Endodermal cell (in vitro differentiated cells): ENCODE measurements at regions not wholly inside any gene's neighbourhood (a gene's known extent, or its start where the extent isn't known, plus 50 kb on each side); places are given as distances from the start of the nearest gene placed in this dataset.

Experiments
- DNase-seq: peaks from one replicate; pipeline ENCODE4 v3.0.0-alpha.2; 2017
- H3K27ac ChIP-seq: 2 replicates; pipeline ENCODE4 v1.5.1; 2013; ENCODE audit warnings: mild to moderate bottlenecking, low read depth, low read length, moderate library complexity
- H3K27me3 ChIP-seq: 2 replicates; pipeline ENCODE4 v1.6.1; 2013; ENCODE audit warnings: mild to moderate bottlenecking, low read length, moderate library complexity; ENCODE audit not compliant: insufficient read depth, control insufficient read depth, poor library complexity, severe bottlenecking
- H3K36me3 ChIP-seq: 2 replicates; pipeline ENCODE4 v1.7.0; 2013; ENCODE audit warnings: mild to moderate bottlenecking, low read length, moderate library complexity; ENCODE audit not compliant: control insufficient read depth, insufficient read depth
- H3K4me1 ChIP-seq: one replicate; pipeline ENCODE4 v1.7.0; 2013; ENCODE audit warnings: low read length; ENCODE audit not compliant: control insufficient read depth, insufficient read depth
- H3K4me3 ChIP-seq: 2 replicates; pipeline ENCODE4 v1.5.1; 2013; ENCODE audit warnings: mild to moderate bottlenecking, low read length, moderate library complexity
- H3K9ac ChIP-seq: 2 replicates; pipeline ENCODE4 v1.6.1; 2013; ENCODE audit warnings: mild to moderate bottlenecking, low read length, moderate library complexity; ENCODE audit not compliant: poor library complexity, severe bottlenecking; ENCODE audit errors: extremely low read depth
- H3K9me3 ChIP-seq: 2 replicates; pipeline ENCODE4 v1.6.1; 2013; ENCODE audit warnings: mild to moderate bottlenecking, low read length, moderate library complexity; ENCODE audit not compliant: control insufficient read depth
- H3K27ac Mint-ChIP-seq: 2 replicates; pipeline ENCODE4 v1.8.0; 2020; ENCODE audit warnings: mixed read lengths
- H3K27me3 Mint-ChIP-seq: 2 replicates; pipeline ENCODE4 v1.8.0; 2021; ENCODE audit warnings: mild to moderate bottlenecking, mixed read lengths; ENCODE audit not compliant: insufficient read depth
- H3K36me3 Mint-ChIP-seq: 2 replicates; pipeline ENCODE4 v1.8.0; 2020; ENCODE audit warnings: low read depth, mixed read lengths
- H3K4me1 Mint-ChIP-seq: 2 replicates; pipeline ENCODE4 v1.8.0; 2020; ENCODE audit warnings: mixed read lengths
- H3K4me3 Mint-ChIP-seq: 2 replicates; pipeline ENCODE4 v1.8.0; 2020; ENCODE audit warnings: mild to moderate bottlenecking, moderate library complexity, mixed read lengths
- H3K9me3 Mint-ChIP-seq: 2 replicates; pipeline ENCODE4 v1.8.0; 2020; ENCODE audit warnings: mild to moderate bottlenecking, mixed read lengths
- WGBS, 2 experiments: methylation state at CpG; one replicate each; pipeline versions ENCODE4 v1.1.5 to v1.1.7; 2013; ENCODE audit warnings: missing lambda C conversion rate in 2 of 2, mixed read lengths in 1 of 2; ENCODE audit not compliant: insufficient coverage in 1 of 2, insufficient read length in 1 of 2; 5-methylcytosine and 5-hydroxymethylcytosine counted together
- TF ChIP-seq, protein P1 (sequence below): fragments of 200-600 bp; sonication (generic); conservative IDR thresholded peaks from 2 replicates; pipeline ENCODE4 v1.5.0; 2021; ENCODE audit warnings: antibody characterized with exemption, mild to moderate bottlenecking

DNA sequence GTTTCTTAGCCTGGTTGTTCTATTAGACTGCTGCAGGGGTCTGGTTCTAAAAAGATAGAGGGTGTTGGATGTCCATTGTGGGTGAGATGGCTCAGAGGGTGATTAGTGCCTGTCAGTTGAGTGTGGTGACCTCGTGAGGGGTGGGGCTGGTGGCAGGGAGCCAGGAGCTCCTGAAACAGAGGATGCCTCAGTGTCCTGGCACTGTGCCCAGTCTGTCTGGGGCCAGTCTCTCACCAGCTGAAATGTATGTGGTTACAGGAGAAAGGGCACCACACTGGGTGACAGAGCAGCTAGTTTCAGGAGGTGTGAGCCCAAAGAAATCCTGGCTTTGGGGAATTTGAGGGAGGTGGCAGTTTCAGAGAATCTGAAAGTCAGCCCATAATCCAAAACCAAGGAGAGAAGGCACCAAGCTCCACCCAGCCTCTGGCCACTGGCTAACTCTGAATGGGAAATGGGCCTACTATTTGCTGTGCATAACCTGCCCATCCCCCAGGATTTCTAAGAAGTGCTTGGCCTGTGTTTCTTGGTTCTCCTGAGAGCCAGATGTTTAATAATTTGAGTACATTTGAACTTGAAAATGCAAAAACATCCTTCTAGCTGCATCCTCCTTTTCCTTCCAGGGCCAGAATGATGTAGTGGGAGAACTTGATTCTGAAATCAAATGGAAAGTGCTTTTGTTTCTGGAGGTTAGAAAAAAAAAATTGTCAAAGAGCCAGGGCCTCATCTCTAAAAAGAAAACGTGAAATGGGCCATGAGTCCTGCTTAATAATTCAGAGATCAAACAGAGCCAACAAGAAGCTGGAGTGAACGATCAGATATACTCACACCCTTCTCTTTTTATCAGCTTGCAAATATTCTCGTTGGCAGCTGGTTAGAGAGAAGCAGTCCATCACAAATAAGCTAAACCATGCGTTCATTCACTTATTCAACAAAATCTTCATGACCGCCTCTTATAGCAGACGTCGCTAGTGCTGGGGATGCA, 92.3 kb downstream of the B3GNT2 start:
- H3K9me3 ChIP-seq: peaks cover 29% of the 10 kb centered on the region
- Mint-ChIP-seq H3K4me3 (no peak overlapping the region), H3K4me1 (peaks cover under 1% of the 10 kb centered on the region), H3K9me3 (peaks cover 38% of the 10 kb centered on the region), H3K27me3 (no peaks in the 10 kb centered on the region), H3K27ac (no peak overlapping the region), H3K36me3 (peaks cover 11% of the 10 kb centered on the region)
- no peaks in the 10 kb centered on the region for H3K27me3 ChIP-seq
- DNase-seq: no peak
- no peak overlapping the region for H3K9ac ChIP-seq
- H3K27ac ChIP-seq: no peak overlapping the region
- WGBS, 2 experiments: 83 to 94% methylated on average over 7 to 8 of the region's 8 CpGs
- TF ChIP-seq, protein P1, sequence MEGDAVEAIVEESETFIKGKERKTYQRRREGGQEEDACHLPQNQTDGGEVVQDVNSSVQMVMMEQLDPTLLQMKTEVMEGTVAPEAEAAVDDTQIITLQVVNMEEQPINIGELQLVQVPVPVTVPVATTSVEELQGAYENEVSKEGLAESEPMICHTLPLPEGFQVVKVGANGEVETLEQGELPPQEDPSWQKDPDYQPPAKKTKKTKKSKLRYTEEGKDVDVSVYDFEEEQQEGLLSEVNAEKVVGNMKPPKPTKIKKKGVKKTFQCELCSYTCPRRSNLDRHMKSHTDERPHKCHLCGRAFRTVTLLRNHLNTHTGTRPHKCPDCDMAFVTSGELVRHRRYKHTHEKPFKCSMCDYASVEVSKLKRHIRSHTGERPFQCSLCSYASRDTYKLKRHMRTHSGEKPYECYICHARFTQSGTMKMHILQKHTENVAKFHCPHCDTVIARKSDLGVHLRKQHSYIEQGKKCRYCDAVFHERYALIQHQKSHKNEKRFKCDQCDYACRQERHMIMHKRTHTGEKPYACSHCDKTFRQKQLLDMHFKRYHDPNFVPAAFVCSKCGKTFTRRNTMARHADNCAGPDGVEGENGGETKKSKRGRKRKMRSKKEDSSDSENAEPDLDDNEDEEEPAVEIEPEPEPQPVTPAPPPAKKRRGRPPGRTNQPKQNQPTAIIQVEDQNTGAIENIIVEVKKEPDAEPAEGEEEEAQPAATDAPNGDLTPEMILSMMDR: no peak
- no peaks in the 10 kb centered on the region for H3K36me3 ChIP-seq
- H3K4me1 ChIP-seq: no peaks in the 10 kb centered on the region
- H3K4me3 ChIP-seq: no peak overlapping the region

DNA sequence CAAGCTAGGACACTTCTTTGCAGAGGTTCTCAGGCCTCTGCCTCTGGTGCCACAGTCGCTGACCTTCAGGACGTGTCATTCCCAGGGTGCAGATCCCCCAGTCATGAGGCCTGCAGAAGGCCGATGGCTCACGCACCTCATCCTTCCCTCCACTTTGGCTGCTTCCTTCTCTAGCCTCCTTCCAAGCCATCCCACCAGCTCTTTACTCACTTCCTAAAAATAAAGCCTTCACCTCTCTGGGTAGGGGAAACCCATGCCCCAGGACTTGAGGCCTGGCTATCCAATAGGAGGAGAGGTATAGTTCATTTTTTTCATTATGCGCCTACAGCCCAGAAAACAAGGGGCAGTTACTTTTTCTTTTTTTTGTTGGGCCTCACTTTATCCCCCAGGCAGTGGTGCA, 91.4 kb downstream of the B3GNT2 start:
- no peak overlapping the region for H3K27ac Mint-ChIP-seq
- Histone ChIP-seq H3K9ac (no peak overlapping the region), H3K27me3 (no peaks in the 10 kb centered on the region), H3K4me3 (no peak overlapping the region), H3K4me1 (no peaks in the 10 kb centered on the region), H3K36me3 (no peaks in the 10 kb centered on the region), H3K9me3 (peaks cover 38% of the 10 kb centered on the region), H3K27ac (no peak overlapping the region)
- H3K4me3 Mint-ChIP-seq: no peak overlapping the region
- peaks cover 43% of the 10 kb centered on the region for H3K9me3 Mint-ChIP-seq
- DNase-seq: no peak
- peaks cover 11% of the 10 kb centered on the region for H3K36me3 Mint-ChIP-seq
- TF ChIP-seq, protein P1: no peak
- H3K4me1 Mint-ChIP-seq: no peaks in the 10 kb centered on the region
- 95 to 100% methylated on average over 3 to 5 of the region's 5 CpGs for WGBS, 2 experiments
- H3K27me3 Mint-ChIP-seq: no peaks in the 10 kb centered on the region

DNA sequence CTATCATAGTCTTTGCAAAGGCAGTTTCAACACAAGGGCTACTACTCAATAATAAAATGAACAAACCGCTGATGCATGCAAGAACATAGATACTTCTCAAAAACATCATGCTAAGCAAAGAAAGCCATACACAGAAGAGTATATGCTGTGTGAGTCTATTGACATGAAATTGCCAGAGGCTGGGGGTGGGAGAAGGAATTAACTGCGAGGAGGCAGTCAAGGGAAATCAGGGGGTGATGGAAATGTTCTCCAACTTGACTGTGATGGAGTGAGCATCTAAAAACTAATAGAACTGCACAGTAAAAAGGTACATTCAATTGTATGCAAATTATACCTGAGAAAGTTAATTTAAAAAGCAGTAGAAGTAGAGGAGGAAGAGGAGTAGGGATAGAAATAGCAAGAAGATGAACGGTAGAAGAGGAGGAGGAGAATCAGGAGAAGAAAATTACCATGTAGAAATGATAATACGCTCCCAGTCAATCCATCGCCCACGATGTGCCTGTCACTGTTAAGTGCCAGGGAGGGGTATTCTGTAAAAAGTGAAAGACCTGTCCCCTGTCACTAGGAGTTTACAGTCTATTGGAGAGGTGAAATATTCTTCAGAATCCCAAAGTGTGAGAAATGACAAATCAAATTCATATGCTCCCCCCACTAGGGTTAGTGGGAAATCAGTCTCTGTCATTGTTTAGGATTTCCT, 90.3 kb downstream of the B3GNT2 start:
- H3K9me3 ChIP-seq: peaks cover 39% of the 10 kb centered on the region
- TF ChIP-seq, protein P1: no peak
- Mint-ChIP-seq H3K9me3 (peaks cover 43% of the 10 kb centered on the region), H3K27me3 (no peaks in the 10 kb centered on the region), H3K4me1 (no peaks in the 10 kb centered on the region), H3K4me3 (no peak overlapping the region), H3K27ac (no peak overlapping the region), H3K36me3 (peaks cover 11% of the 10 kb centered on the region)
- no peak overlapping the region for H3K4me3 ChIP-seq
- H3K36me3 ChIP-seq: no peaks in the 10 kb centered on the region
- H3K9ac ChIP-seq: no peak overlapping the region
- 93 to 94% methylated on average over 5 to 6 of the region's 6 CpGs for WGBS, 2 experiments
- no peaks in the 10 kb centered on the region for H3K27me3 ChIP-seq
- no peak overlapping the region for H3K27ac ChIP-seq
- DNase-seq: no peak
- H3K4me1 ChIP-seq: no peaks in the 10 kb centered on the region
